HepG2 (cell line): ENCODE measurements at regions not wholly inside any gene's neighbourhood (a gene's known extent, or its start where the extent isn't known, plus 50 kb on each side); places are given as distances from the start of the nearest gene placed in this dataset.

Experiments used
- ATAC-seq: fragments of 200-7000 bp; cut with Tn5 transposase; 3 replicates; pipeline ENCODE4 v1.9.1; 2020; ENCODE audit warnings: mild to moderate bottlenecking, moderate library complexity
- BruUV-seq: library from RNA; stranded (reverse); fragments of 400-500 nt; replicated peaks from 2 replicates; lab custom pipeline; 2021; lab: Mats Ljungman, UMichigan
- CTCF ChIA-PET: fragments of 300-600 bp; formaldehyde crosslinking; extraction: SDS; loops from one replicate; lab custom pipeline; 2021; ENCODE audit warnings: low total read pairs, inconsistent platforms, low intra/inter-chr PET ratio; lab: Yijun Ruan, JAX
- POLR2A ChIA-PET: fragments of 350-600 bp; sonication (Branson Sonifier 250); formaldehyde crosslinking; loops from one replicate; lab custom pipeline; 2020; ENCODE audit warnings: antibody characterized with exemption, inconsistent platforms; lab: Yijun Ruan, JAX
- DNase-seq: peaks from one replicate; pipeline ENCODE4 v3.0.0-alpha.2; 2015; ENCODE audit warnings: low spot score
- FAIRE-seq: peaks from 3 replicates; lab custom pipeline; 2011; peaks lifted over from hg19 to GRCh38; lab: Jason Lieb, UNC
- H2AFZ ChIP-seq: one replicate; pipeline ENCODE4 v1.6.1; 2011; ENCODE audit warnings: low read length, inconsistent platforms
- H3K27ac ChIP-seq: fragments of 300-600 bp; 3 replicates; pipeline ENCODE4 v1.8.0; 2011; ENCODE audit warnings: mixed run types, mild to moderate bottlenecking, mixed read lengths, low read length, inconsistent platforms; ENCODE audit not compliant: insufficient read depth; ENCODE audit errors: extremely low read length
- H3K27me3 ChIP-seq, 2 experiments: fragments of 200-600 bp in 1 of 2; 2 replicates in 1 of 2; 3 replicates in 1 of 2; pipeline versions ENCODE4 v1.6.0 to v1.8.0; 2011; ENCODE audit warnings: low read length in 2 of 2, mild to moderate bottlenecking in 2 of 2, moderate library complexity in 2 of 2, inconsistent platforms in 1 of 2; ENCODE audit not compliant: insufficient read depth in 2 of 2, control insufficient read depth in 1 of 2
- H3K36me3 ChIP-seq, 2 experiments: fragments of 200-600 bp in 1 of 2; replicated peaks in 1 of 2; 2 replicates in 1 of 2; 3 replicates in 1 of 2; pipeline versions ENCODE4 v1.5.1 to v1.8.0; 2011; ENCODE audit warnings: low read length in 2 of 2, inconsistent platforms in 1 of 2; ENCODE audit not compliant: insufficient read depth in 2 of 2, control insufficient read depth in 1 of 2
- H3K4me1 ChIP-seq: 2 replicates; pipeline ENCODE4 v1.5.1; 2012; ENCODE audit warnings: low read length, inconsistent platforms; ENCODE audit not compliant: insufficient read depth
- H3K4me2 ChIP-seq: 2 replicates; pipeline ENCODE4 v1.6.0; 2011; ENCODE audit warnings: low read depth, low read length, inconsistent platforms
- H3K4me3 ChIP-seq, 3 experiments: fragments of 200-600 bp in 1 of 3; sonication (generic), shearing (Covaris generic) in 1 of 3; replicated peaks in 1 of 3; 2 replicates each; pipeline ENCODE4 v1.5.1; 2011 to 2016; ENCODE audit warnings: low read length in 3 of 3, inconsistent platforms in 2 of 3, low read depth in 2 of 3, mild to moderate bottlenecking in 2 of 3, control low read depth in 1 of 3, mixed read lengths in 1 of 3; ENCODE audit not compliant: insufficient read depth in 1 of 3
- H3K79me2 ChIP-seq: one replicate; pipeline ENCODE4 v1.6.1; 2011; ENCODE audit warnings: low read length, inconsistent platforms; ENCODE audit not compliant: insufficient read depth
- H3K9ac ChIP-seq: 2 replicates; pipeline ENCODE4 v1.6.0; 2011; ENCODE audit warnings: mild to moderate bottlenecking, low read depth, low read length, inconsistent platforms; ENCODE audit not compliant: insufficient read depth
- H3K9me3 ChIP-seq: 2 replicates; pipeline ENCODE4 v1.5.1; 2012; ENCODE audit warnings: mild to moderate bottlenecking, low read length
- H4K20me1 ChIP-seq: 2 replicates; pipeline ENCODE4 v1.6.0; 2011; ENCODE audit warnings: inconsistent platforms, mild to moderate bottlenecking, low read length, moderate library complexity; ENCODE audit not compliant: insufficient read depth
- MIER3 ChIP-seq: IDR thresholded peaks from 2 replicates; pipeline ENCODE4 v1.6.1; 2016; ENCODE audit warnings: missing compliant biosample characterization, borderline replicate concordance
- RELA ChIP-seq: sonication (generic); formaldehyde crosslinking; IDR thresholded peaks from 2 replicates; pipeline ENCODE4 v1.4.0; 2020; ENCODE audit warnings: missing genetic modification reagents
- ZNF138 ChIP-seq: sonication (generic); formaldehyde crosslinking; IDR thresholded peaks from 2 replicates; pipeline ENCODE4 v1.5.0; 2020; ENCODE audit warnings: mild to moderate bottlenecking, low read depth, missing genetic modification reagents
- ZNF292 ChIP-seq: sonication (generic); formaldehyde crosslinking; IDR thresholded peaks from 2 replicates; pipeline ENCODE4 v1.8.1; 2022; ENCODE audit warnings: mild to moderate bottlenecking, low read depth, missing genetic modification reagents, borderline replicate concordance
- ZNF572 ChIP-seq: sonication (generic); formaldehyde crosslinking; IDR thresholded peaks from 2 replicates; pipeline ENCODE4 v1.5.1; 2020; ENCODE audit warnings: mild to moderate bottlenecking, missing genetic modification reagents
- ZNF713 ChIP-seq: sonication (generic); formaldehyde crosslinking; IDR thresholded peaks from 2 replicates; pipeline ENCODE4 v1.4.0; 2020; ENCODE audit warnings: mild to moderate bottlenecking, missing genetic modification reagents
- WGBS: methylation state at CpG from one replicate; pipeline ENCODE4 v1.1.6; 2017; ENCODE audit warnings: low lambda C conversion rate; 5-methylcytosine and 5-hydroxymethylcytosine counted together
- in situ Hi-C: cut with HindIII; loops from 2 replicates; pipeline ENCODE4 v1.10.0; 2017; ENCODE audit warnings: low pct_unique_long_range_greater_than_20kb; ENCODE audit not compliant: extremely low pct_ligation_motif_present
- intact Hi-C: fragments of 100-400 bp; cut with micrococcal nuclease; formaldehyde crosslinking; loops from one replicate; pipeline ENCODE4 v1.10.0; 2022; ENCODE audit not compliant: unreplicated experiment
- TF ChIP-seq, protein P1 (sequence below): sonication (generic); formaldehyde crosslinking; IDR thresholded peaks from 2 replicates; pipeline ENCODE4 v1.4.0; 2020; ENCODE audit warnings: missing genetic modification reagents, borderline replicate concordance
- TF ChIP-seq, protein P2 (sequence below): IDR thresholded peaks from 2 replicates; pipeline ENCODE4 v1.6.1; 2016; ENCODE audit warnings: missing biosample characterization, missing genetic modification reagents, low read depth
- TF ChIP-seq, protein P3 (sequence below): sonication (generic); formaldehyde crosslinking; IDR thresholded peaks from 2 replicates; pipeline ENCODE4 v1.8.0; 2022; ENCODE audit warnings: low read depth, missing genetic modification reagents
- TF ChIP-seq, protein P4 (sequence below): sonication (generic); formaldehyde crosslinking; IDR thresholded peaks from 2 replicates; pipeline ENCODE4 v1.9.0; 2021; ENCODE audit warnings: mild to moderate bottlenecking, missing genetic modification reagents

DNA sequence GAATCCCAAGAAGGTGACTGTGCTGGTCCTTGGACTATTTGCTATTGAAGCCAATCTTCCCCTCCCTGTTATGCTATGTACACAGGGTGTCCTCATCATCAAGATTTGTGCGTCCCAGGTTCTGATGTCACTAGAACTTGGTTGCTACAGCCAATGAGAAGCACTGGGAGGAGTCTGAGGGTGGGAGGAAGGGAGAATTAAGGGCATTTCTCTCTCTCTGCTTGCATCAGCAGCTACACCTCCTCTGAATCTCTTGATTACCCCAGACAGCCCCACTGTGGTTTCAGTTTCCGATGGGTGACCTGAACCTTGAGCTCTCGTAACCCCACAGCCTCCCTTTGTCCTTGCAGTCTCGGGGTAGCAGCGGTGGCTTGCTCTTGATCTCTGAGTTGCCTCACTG is 212.4 kb upstream of the SESN3 start:
- H4K20me1 ChIP-seq: no peaks in the 10 kb centered on the region
- WGBS: 11% methylated on average over 4 of the region's 5 CpGs
- peak; percentile 5 for DNase-seq
- no peak overlapping the region for H3K4me2 ChIP-seq
- intact Hi-C loops: no loop called here
- FAIRE-seq: no peak
- in situ Hi-C loops: no loop called here
- ChIA-PET POLR2A (no interaction called here), CTCF (no interaction called here)
- no TSS peak for BruUV-seq
- no peak; the same call in 2 of the 3 replicates for ATAC-seq
- H3K4me3 ChIP-seq: no peak overlapping the region
- no peaks in the 10 kb centered on the region for H3K4me1 ChIP-seq
- H3K9me3 ChIP-seq: no peaks in the 10 kb centered on the region
- H3K79me2 ChIP-seq: no peaks in the 10 kb centered on the region
- H3K27ac ChIP-seq: no peak overlapping the region
- H3K9ac ChIP-seq: no peak overlapping the region
- H2AFZ ChIP-seq: no peak overlapping the region
- no peaks in the 10 kb centered on the region for H3K27me3 ChIP-seq
- no peaks in the 10 kb centered on the region for H3K36me3 ChIP-seq
- TF ChIP-seq ZNF292 (CRISPR knock-in tag) (no peak), ZNF572 (no peak), MIER3 (CRISPR knock-in tag) (no peak), ZNF713 (CRISPR knock-in tag) (no peak), RELA (CRISPR knock-in tag) (no peak), ZNF138 (CRISPR knock-in tag) (no peak)
- TF ChIP-seq, protein P1, sequence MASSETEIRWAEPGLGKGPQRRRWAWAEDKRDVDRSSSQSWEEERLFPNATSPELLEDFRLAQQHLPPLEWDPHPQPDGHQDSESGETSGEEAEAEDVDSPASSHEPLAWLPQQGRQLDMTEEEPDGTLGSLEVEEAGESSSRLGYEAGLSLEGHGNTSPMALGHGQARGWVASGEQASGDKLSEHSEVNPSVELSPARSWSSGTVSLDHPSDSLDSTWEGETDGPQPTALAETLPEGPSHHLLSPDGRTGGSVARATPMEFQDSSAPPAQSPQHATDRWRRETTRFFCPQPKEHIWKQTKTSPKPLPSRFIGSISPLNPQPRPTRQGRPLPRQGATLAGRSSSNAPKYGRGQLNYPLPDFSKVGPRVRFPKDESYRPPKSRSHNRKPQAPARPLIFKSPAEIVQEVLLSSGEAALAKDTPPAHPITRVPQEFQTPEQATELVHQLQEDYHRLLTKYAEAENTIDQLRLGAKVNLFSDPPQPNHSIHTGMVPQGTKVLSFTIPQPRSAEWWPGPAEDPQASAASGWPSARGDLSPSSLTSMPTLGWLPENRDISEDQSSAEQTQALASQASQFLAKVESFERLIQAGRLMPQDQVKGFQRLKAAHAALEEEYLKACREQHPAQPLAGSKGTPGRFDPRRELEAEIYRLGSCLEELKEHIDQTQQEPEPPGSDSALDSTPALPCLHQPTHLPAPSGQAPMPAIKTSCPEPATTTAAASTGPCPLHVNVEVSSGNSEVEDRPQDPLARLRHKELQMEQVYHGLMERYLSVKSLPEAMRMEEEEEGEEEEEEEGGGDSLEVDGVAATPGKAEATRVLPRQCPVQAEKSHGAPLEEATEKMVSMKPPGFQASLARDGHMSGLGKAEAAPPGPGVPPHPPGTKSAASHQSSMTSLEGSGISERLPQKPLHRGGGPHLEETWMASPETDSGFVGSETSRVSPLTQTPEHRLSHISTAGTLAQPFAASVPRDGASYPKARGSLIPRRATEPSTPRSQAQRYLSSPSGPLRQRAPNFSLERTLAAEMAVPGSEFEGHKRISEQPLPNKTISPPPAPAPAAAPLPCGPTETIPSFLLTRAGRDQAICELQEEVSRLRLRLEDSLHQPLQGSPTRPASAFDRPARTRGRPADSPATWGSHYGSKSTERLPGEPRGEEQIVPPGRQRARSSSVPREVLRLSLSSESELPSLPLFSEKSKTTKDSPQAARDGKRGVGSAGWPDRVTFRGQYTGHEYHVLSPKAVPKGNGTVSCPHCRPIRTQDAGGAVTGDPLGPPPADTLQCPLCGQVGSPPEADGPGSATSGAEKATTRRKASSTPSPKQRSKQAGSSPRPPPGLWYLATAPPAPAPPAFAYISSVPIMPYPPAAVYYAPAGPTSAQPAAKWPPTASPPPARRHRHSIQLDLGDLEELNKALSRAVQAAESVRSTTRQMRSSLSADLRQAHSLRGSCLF (CRISPR knock-in tag): no peak
- TF ChIP-seq, protein P2, sequence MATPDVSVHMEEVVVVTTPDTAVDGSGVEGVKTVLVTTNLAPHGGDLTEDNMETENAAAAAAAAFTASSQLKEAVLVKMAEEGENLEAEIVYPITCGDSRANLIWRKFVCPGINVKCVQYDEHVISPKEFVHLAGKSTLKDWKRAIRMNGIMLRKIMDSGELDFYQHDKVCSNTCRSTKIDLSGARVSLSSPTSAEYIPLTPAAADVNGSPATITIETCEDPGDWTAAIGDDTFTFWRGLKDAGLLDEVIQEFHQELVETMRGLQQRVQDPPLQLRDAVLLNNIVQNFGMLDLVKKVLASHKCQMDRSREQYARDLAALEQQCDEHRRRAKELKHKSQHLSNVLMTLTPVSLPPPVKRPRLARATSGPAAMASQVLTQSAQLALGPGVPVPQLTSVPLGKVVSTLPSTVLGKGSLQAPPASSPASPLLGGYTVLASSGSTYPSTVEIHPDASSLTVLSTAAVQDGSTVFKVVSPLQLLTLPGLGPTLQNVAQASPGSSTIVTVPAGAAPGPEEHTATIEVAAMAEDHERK (CRISPR knock-in tag): no peak
- TF ChIP-seq, protein P3, sequence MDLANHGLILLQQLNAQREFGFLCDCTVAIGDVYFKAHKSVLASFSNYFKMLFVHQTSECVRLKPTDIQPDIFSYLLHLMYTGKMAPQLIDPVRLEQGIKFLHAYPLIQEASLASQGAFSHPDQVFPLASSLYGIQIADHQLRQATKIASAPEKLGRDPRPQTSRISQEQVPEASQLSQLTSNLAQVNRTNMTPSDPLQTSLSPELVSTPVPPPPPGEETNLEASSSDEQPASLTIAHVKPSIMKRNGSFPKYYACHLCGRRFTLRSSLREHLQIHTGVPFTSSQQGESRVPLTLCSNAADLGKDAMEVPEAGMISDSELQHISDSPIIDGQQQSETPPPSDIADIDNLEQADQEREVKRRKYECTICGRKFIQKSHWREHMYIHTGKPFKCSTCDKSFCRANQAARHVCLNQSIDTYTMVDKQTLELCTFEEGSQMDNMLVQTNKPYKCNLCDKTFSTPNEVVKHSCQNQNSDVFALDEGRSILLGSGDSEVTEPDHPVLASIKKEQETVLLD (CRISPR knock-in tag): no peak
- TF ChIP-seq, protein P4, sequence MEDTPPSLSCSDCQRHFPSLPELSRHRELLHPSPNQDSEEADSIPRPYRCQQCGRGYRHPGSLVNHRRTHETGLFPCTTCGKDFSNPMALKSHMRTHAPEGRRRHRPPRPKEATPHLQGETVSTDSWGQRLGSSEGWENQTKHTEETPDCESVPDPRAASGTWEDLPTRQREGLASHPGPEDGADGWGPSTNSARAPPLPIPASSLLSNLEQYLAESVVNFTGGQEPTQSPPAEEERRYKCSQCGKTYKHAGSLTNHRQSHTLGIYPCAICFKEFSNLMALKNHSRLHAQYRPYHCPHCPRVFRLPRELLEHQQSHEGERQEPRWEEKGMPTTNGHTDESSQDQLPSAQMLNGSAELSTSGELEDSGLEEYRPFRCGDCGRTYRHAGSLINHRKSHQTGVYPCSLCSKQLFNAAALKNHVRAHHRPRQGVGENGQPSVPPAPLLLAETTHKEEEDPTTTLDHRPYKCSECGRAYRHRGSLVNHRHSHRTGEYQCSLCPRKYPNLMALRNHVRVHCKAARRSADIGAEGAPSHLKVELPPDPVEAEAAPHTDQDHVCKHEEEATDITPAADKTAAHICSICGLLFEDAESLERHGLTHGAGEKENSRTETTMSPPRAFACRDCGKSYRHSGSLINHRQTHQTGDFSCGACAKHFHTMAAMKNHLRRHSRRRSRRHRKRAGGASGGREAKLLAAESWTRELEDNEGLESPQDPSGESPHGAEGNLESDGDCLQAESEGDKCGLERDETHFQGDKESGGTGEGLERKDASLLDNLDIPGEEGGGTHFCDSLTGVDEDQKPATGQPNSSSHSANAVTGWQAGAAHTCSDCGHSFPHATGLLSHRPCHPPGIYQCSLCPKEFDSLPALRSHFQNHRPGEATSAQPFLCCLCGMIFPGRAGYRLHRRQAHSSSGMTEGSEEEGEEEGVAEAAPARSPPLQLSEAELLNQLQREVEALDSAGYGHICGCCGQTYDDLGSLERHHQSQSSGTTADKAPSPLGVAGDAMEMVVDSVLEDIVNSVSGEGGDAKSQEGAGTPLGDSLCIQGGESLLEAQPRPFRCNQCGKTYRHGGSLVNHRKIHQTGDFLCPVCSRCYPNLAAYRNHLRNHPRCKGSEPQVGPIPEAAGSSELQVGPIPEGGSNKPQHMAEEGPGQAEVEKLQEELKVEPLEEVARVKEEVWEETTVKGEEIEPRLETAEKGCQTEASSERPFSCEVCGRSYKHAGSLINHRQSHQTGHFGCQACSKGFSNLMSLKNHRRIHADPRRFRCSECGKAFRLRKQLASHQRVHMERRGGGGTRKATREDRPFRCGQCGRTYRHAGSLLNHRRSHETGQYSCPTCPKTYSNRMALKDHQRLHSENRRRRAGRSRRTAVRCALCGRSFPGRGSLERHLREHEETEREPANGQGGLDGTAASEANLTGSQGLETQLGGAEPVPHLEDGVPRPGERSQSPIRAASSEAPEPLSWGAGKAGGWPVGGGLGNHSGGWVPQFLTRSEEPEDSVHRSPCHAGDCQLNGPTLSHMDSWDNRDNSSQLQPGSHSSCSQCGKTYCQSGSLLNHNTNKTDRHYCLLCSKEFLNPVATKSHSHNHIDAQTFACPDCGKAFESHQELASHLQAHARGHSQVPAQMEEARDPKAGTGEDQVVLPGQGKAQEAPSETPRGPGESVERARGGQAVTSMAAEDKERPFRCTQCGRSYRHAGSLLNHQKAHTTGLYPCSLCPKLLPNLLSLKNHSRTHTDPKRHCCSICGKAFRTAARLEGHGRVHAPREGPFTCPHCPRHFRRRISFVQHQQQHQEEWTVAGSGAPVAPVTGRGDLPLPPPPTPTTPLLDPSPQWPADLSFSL (CRISPR knock-in tag): no peak
